Fibroblast of pulmonary artery (primary cell): ENCODE measurements at regions not wholly inside any gene's neighbourhood (a gene's known extent, or its start where the extent isn't known, plus 50 kb on each side); places are given as distances from the start of the nearest gene placed in this dataset.

ENCODE experiments used
- DNase-seq: peaks from one replicate; pipeline ENCODE4 v3.0.0-alpha.2; 2010; ENCODE audit warnings: low read depth
- H3K4me3 ChIP-seq: replicated peaks from 2 replicates; pipeline ENCODE4 v1.5.1; 2011; ENCODE audit warnings: low read depth, mild to moderate bottlenecking, control low read depth, low read length, moderate library complexity
- TF ChIP-seq, protein P1 (sequence below): IDR thresholded peaks from 2 replicates; pipeline ENCODE4 v1.5.1; 2011; ENCODE audit warnings: mild to moderate bottlenecking, control low read depth, low read length, inconsistent platforms; ENCODE audit errors: missing control alignments

DNA sequence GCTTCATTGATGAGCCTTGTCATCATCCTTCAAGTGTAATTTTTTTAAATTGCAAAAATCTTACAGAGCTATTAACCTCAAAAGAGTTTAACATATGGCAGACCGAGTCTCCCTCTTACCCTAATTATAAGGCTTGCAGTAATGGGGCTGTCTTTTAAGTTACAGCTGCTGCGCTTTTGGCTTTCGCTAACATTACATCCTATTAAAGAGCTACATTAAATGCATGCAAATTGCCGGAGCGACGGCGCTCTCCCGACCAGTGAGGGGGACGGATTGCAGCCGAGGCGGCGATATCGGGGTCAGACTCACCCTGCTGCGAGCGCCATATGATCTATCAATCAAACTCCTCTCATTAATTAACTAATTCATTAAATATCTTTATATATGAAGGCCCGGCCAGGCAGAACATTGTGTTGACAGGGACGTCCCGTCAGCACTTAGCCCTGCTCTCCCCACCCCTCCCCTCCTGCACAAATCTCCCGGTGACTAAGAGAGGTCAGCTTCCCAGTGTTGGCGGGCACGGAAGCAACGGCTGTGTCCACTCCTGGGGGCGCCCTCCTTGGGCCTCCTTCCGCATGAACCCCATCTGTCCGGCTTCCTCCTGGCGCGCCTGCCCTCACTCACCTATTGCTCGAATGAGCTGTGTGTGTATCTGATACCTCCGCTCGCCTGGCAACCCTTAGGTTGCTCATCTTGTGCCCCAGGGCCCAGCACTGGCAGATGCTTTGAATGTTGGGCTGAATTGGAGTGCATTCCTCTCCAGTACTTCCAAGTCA, 156.0 kb upstream of the CADM1 start:
- TF ChIP-seq, protein P1, sequence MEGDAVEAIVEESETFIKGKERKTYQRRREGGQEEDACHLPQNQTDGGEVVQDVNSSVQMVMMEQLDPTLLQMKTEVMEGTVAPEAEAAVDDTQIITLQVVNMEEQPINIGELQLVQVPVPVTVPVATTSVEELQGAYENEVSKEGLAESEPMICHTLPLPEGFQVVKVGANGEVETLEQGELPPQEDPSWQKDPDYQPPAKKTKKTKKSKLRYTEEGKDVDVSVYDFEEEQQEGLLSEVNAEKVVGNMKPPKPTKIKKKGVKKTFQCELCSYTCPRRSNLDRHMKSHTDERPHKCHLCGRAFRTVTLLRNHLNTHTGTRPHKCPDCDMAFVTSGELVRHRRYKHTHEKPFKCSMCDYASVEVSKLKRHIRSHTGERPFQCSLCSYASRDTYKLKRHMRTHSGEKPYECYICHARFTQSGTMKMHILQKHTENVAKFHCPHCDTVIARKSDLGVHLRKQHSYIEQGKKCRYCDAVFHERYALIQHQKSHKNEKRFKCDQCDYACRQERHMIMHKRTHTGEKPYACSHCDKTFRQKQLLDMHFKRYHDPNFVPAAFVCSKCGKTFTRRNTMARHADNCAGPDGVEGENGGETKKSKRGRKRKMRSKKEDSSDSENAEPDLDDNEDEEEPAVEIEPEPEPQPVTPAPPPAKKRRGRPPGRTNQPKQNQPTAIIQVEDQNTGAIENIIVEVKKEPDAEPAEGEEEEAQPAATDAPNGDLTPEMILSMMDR, result no peak
- no peak for DNase-seq
- no peak overlapping the region for H3K4me3 ChIP-seq

DNA sequence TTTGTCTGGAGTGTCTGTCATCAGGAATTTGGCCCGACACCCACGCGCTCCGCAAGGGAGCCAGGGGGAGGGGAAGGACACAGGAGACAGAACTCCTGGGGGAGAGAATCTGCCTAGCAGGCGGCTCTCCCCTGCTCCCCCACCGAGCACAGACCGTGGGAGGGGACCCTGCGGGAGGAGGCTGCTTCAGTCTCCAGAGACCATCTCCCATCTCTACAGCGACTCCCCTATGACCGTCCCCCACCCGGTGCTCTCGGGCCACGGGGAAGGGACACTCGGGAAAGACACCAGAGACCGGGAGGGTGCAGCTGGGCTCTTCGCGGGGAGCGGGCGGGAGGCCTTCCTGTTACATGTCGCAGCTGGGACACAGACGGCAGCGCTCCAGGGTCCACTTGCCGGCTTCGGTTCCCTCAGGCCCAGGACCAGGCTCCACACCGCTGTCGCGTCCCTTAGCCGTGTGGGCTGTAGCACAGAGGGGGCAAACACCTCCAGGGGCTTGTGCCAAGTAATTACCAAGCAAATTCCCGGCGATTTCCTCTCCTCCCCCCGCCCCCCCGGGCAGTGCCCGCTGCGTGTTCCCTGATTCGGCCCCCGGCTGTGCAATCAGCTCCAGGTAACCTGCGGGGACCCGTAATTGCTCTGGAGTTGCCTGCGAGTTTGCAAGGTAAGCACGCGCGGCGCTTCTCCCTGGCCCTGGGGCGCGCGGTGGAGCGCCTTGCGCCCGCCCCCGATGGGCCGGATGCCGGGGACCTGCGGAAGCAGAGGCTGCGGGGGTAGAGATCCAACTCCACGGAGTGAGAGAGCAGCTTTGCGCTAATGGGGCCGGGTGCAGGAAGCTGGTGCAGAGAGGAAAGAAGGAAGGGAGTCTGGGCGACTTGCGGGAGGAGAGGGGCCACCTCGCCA, 155.1 kb upstream of the CADM1 start:
- no peak overlapping the region for H3K4me3 ChIP-seq
- no peak for DNase-seq
- TF ChIP-seq, protein P1, result no peak

DNA sequence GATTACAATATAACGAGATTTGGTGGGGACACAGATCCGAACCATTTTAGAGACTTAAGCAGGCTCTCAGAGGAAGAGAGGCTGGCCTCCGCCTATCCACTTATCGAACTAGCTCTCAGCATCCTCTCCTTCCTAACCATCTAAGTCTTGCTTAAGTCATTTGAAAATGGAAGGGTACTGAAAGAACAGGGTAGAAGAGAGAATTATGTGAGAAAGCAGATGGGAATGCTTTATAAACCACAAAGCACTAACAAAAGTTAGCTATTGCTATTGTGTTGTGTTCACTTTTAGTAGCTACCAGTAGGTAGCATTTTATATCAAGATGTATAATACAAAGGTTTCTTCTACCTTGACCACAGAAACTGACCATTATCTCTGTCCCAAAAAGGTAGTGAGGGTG, 153.4 kb upstream of the CADM1 start:
- DNase-seq, result no peak
- H3K4me3 ChIP-seq, result no peak overlapping the region

DNA sequence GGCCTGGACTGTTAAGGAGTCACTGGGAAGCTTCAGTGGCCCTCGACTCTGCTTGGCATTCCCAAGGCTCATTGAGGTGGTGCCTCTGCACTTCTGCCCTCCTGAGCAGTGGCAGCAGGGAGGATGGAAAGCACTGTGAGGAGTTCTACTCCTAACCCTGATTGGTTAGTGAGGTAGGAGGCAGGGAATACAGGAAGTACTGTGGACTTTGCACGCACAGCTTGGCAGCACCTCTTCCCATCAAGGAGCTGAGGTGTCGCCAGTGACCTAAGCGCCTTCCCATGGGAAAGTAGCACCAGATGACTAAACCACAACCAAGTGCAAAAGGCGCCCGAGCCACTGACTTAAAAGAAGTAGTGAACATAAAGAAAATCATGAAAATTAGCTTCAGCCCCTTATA, 152.5 kb upstream of the CADM1 start:
- TF ChIP-seq, protein P1, result no peak
- H3K4me3 ChIP-seq, result no peak overlapping the region
- DNase-seq, result no peak

More for the DNA sequence above, 153.4 kb upstream of the CADM1 start:
- TF ChIP-seq, protein P1, result no peak

DNA sequence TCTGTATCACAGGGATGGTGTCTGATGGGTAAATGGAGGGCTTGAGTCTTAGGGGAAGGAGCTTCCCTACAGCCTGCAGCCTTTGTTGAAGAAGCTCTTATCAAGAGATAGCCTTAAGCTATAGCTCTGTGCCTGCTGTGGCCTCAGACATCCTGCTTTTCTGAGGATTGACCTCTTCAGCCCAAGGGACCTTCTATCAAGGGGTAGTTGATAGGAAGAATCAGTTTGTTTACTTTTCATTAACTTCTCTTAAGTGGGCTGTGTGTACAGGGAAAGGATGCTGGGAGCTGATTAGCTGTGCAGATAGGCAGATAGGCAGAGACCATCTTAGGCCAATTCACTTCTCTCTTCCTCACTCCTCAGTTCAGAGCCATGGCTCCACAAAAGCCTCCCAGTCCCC, 151.8 kb upstream of the CADM1 start:
- no peak for DNase-seq
- TF ChIP-seq, protein P1, result no peak
- H3K4me3 ChIP-seq, result no peak overlapping the region

DNA sequence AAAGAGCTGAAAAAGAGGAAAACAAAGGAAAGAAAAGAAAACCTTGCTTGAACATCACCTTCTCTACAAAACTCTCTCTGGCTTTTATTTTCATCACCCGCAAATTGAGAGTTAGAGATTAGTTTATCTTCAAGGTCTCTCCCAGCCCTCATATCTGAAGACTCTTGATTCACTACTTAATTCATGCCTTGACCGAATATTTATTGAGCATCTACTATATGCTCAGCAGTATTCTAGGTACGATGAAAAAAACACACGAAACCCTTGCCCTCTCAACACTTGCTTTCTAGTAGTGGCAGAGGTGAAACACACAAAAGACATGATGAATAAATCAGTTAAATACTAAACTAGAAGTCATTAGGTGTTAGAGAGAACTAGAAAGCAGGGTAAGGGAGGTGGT, 150.6 kb upstream of the CADM1 start:
- DNase-seq, result no peak
- TF ChIP-seq, protein P1, result no peak
- no peak overlapping the region for H3K4me3 ChIP-seq
